VCaP (cell line): ENCODE measurements at regions not wholly inside any gene's neighbourhood (a gene's known extent, or its start where the extent isn't known, plus 50 kb on each side); places are given as distances from the start of the nearest gene placed in this dataset.

Source experiments
- H3K27ac ChIP-seq: fragments of 450-650 bp; 2 replicates; pipeline ENCODE4 v1.5.1; 2017
- TF ChIP-seq, protein P1 (sequence below): fragments of 450-650 bp; conservative IDR thresholded peaks from 2 replicates; pipeline ENCODE4 v1.5.1; 2017; ENCODE audit warnings: mild to moderate bottlenecking, moderate library complexity

DNA sequence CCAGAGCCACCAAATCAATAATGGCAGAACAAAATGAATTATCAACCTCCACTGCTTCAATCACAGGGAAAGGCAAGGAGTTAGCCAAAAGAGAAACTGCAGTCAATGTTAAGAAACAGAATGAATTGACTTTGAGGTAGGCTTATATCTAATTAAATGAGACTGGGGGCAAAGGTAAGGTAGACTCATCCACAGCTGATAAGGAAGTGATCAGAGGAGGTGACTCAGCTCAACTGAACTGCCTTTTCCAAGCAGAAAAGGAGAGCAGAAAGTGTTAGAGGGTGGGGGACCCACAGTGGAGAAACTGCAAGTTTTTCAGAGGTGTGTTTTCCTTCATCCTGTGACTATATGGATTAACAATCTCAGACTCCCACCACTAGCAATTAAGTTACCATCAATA lies 345.8 kb upstream of the PPARGC1A start:
- H3K27ac ChIP-seq = no peak overlapping the region
- TF ChIP-seq, protein P1, sequence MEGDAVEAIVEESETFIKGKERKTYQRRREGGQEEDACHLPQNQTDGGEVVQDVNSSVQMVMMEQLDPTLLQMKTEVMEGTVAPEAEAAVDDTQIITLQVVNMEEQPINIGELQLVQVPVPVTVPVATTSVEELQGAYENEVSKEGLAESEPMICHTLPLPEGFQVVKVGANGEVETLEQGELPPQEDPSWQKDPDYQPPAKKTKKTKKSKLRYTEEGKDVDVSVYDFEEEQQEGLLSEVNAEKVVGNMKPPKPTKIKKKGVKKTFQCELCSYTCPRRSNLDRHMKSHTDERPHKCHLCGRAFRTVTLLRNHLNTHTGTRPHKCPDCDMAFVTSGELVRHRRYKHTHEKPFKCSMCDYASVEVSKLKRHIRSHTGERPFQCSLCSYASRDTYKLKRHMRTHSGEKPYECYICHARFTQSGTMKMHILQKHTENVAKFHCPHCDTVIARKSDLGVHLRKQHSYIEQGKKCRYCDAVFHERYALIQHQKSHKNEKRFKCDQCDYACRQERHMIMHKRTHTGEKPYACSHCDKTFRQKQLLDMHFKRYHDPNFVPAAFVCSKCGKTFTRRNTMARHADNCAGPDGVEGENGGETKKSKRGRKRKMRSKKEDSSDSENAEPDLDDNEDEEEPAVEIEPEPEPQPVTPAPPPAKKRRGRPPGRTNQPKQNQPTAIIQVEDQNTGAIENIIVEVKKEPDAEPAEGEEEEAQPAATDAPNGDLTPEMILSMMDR = no peak

DNA sequence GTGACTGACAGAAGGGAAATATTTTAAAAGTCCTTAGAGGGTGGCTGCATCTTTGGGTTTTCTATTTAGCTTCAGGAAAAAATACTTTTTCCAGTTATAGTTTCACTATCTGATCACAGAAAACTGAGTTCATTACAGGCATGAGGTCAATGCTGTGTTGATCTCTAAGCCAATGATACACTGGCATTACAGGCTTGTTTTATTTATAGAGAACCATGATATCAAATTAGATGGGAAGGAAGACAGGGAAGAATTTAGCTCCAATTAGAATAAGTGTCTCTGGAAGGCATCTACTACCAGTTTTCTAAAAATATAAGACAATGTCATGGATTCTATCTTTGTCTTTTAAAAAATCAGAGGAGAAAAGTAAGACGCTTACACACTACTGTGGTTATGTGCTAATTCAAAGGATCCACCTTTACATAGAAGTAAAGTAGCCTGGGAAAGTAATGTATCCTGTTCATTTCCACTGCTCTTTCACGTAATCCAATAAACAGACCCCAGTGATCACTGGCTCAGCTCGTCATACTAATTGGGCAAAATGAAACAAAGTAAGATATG lies 344.5 kb upstream of the PPARGC1A start:
- H3K27ac ChIP-seq = no peak overlapping the region
- TF ChIP-seq, protein P1 = no peak

DNA sequence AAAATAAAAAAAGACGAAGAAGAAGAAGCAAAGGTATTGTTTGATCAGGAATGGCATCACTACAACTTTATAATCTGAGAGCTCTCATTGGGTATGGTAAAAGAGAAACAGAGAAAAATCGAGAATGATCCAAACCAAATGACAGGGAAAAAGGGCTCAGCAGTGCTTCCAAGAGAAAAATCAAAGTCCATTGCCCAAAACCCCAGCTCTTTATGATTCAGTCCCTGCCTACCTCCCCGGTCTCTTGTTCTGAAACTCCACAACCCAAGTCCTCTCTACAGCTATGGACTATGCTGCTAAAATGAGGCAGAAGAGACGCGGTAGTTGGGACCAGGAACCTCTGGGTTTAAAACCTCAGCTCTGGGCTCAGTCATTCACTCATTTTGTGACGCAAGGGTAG lies 341.1 kb upstream of the PPARGC1A start:
- TF ChIP-seq, protein P1 = no peak
- no peak overlapping the region for H3K27ac ChIP-seq

DNA sequence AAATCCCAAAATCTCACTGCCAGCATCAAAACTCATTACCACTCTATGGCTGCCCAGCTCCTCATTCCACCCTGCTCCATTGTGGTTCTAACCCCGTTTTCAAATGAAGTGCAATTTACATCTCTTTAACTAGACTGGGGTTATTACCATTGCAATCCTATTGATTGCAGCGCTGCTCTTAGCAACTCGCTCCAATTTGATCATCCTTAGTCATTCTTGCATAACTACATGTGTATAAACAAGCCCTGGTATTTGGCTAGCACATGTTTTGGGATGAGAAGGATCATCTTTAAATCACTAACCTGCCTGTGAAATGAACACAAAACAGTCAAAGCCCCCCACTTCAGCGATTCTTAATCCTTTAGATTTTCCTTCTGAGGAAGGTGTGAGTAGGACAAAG lies 340.1 kb upstream of the PPARGC1A start:
- H3K27ac ChIP-seq = no peak overlapping the region
- TF ChIP-seq, protein P1 = no peak

DNA sequence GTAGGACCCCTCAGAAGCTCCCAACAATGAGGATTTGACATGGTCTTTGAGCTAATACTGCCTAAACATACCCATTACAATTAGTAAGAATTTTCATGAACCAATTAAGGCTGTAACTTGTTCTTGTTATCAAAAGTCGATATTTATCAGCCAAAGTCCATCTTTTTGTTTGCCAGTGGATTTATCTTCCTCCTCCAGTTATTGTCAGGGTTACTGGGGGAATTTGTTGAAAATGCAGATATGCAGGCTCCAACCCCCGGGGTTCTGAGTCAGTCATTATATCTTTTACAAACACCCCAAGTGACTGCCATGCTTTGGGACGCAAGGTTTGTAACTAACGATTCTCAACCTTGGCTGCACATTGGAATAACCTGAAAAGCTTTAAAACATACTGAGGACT lies 338.8 kb upstream of the PPARGC1A start:
- no peak overlapping the region for H3K27ac ChIP-seq
- TF ChIP-seq, protein P1 = no peak

DNA sequence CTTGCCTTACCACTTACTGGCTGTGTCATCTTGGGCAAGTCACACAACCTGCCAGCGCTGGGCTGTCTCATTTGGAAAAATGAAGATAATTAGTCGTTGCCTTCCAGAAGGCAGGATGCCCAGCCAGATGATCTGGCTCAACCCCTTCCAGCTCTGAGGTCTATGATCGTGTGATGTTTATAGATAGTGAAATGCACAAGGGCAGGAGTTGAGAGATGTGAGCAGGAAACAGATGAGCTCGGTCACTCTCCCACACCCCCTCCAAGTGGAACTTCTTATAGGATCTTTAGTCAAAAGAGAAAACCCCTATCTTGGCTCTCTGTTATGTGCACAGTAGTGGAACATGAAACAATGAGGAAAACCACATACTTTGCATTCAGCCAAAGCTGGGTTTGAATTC lies 336.8 kb upstream of the PPARGC1A start:
- H3K27ac ChIP-seq = no peak overlapping the region
- TF ChIP-seq, protein P1 = no peak

DNA sequence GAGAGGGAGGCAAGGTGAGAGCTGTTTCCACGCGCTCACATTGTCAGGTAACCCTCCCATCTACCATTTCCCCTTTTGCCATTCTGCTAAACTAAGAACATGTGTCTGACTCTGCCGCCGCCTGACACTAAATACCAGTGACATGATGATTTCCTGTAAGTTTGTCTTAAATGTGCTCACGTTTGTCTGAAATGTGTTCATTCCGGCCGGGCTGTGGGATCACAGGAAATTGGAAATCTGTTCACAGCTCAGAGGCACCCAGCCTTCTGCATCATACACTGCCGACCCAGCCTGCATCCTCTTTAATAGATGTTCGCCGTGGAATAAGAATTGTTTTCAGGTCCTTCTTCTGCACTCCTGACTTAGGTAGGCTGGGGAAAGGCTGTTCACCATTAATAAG lies 336.2 kb upstream of the PPARGC1A start:
- TF ChIP-seq, protein P1 = no peak
- H3K27ac ChIP-seq = no peak overlapping the region

DNA sequence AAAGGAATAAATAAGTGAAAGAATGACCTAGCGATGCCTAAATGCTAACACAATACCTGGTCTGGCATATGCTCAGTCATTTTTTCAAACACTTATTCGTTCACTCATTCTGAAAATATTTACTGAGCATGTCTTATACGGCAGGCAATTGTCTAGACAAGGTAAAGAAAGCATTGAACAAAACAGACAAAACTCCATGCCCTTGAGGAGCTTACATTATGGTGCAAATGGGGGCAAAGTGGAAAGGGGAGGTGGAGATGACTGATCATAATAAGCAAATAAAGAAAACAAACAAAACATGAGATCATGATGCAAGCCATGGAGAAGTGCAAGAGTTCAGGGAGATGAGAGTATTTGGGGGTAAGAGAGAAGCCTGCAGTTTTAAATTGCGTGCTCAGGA lies 334.6 kb upstream of the PPARGC1A start:
- TF ChIP-seq, protein P1 = no peak
- H3K27ac ChIP-seq = no peak overlapping the region
